ENCODE measurements at regions not wholly inside any gene's neighbourhood (a gene's known extent, or its start where the extent isn't known, plus 50 kb on each side); places are given as distances from the start of the nearest gene placed in this dataset.

DNA sequence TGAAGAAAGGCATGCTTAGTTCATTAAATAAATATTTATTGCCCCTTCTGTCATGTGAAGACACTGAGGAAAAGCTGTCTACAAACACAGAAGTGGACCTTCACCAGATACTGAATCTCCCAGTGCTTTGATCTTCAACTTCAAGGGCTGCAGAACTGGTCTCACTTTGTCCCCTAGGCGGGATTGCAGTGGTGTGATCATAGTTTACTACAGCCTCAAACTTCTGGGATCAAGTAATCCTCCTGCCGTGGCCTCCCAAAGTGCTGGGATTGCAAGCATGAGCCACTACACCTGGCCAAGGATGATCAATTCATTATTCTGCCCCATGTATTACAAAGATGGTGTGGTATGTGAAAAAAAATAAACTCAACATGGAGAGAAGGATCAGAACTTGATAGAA lies 496.2 kb upstream of the HS3ST5 start:
- Mint-ChIP-seq H3K36me3 (ENCODE audit: low read depth) (no peaks in the 10 kb centered on the region), H3K27ac (no peak overlapping the region), H3K9me3 (peaks cover 17% of the 10 kb centered on the region), H3K27me3 (no peaks in the 10 kb centered on the region), H3K4me1 (no peaks in the 10 kb centered on the region), H3K4me3 (no peak overlapping the region)
- DNase-seq, result no peak
- ChIA-PET POLR2A (no interaction called here), CTCF (no interaction called here)
- TF ChIP-seq, protein P1, sequence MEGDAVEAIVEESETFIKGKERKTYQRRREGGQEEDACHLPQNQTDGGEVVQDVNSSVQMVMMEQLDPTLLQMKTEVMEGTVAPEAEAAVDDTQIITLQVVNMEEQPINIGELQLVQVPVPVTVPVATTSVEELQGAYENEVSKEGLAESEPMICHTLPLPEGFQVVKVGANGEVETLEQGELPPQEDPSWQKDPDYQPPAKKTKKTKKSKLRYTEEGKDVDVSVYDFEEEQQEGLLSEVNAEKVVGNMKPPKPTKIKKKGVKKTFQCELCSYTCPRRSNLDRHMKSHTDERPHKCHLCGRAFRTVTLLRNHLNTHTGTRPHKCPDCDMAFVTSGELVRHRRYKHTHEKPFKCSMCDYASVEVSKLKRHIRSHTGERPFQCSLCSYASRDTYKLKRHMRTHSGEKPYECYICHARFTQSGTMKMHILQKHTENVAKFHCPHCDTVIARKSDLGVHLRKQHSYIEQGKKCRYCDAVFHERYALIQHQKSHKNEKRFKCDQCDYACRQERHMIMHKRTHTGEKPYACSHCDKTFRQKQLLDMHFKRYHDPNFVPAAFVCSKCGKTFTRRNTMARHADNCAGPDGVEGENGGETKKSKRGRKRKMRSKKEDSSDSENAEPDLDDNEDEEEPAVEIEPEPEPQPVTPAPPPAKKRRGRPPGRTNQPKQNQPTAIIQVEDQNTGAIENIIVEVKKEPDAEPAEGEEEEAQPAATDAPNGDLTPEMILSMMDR (IDR thresholded peaks at IDR 0.05), result no peak
- intact Hi-C loops (cut with micrococcal nuclease), result no loop called here
- ATAC-seq (ENCODE audit: low read depth), result no peak

DNA sequence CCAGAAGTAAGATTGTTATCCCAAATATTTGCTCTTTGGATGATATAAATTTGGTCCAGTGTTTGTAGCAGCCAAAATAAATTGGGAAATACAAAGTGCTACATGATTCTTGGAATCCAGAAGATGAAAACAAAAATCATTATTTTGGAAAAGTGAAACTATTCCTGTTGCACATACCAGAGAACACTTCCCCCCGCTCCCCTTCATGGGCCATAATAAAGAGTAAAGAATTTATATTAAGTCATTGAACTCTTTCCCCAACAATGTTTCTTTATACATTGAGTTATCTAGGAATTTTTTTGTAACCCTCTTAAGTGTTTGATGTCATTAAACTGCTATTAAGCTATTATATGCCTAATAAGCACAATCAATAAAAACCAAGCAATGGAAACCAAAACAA lies 490.4 kb upstream of the HS3ST5 start:
- no peak overlapping the region for H3K4me3 Mint-ChIP-seq
- ATAC-seq (ENCODE audit: low read depth) (no peak), DNase-seq (no peak)
- ChIA-PET POLR2A (no interaction called here), CTCF (no interaction called here)
- no peak overlapping the region for H3K27ac Mint-ChIP-seq
- TF ChIP-seq, protein P1 (IDR thresholded peaks at IDR 0.05), result no peak
- intact Hi-C loops (cut with micrococcal nuclease), result no loop called here
- peaks cover 2% of the 10 kb centered on the region for H3K9me3 Mint-ChIP-seq
- H3K27me3 Mint-ChIP-seq, result no peaks in the 10 kb centered on the region
- H3K4me1 Mint-ChIP-seq, result no peaks in the 10 kb centered on the region
- no peaks in the 10 kb centered on the region for H3K36me3 Mint-ChIP-seq (ENCODE audit: low read depth)

DNA sequence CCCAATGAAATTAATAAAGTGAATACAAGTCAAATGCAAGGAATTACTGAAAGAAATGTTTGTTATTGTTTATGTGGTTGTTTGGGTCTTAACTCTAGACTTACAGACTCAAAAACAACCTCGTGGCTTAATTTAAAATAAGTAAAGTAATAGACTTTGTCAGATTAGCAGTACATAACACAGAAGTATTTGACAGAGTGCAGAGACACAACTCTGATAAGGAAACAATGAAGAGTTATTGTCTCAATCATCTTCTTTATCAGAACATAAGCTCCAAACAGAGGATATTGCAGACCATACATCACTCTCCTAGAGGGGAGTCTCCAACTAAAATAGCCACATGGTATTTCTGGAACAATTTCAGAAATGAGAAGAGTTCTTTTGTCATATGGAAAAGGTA lies 487.7 kb upstream of the HS3ST5 start:
- Mint-ChIP-seq H3K36me3 (ENCODE audit: low read depth) (no peaks in the 10 kb centered on the region), H3K4me1 (no peaks in the 10 kb centered on the region), H3K27ac (no peak overlapping the region), H3K4me3 (no peak overlapping the region), H3K9me3 (no peaks in the 10 kb centered on the region), H3K27me3 (no peaks in the 10 kb centered on the region)
- TF ChIP-seq, protein P1 (IDR thresholded peaks at IDR 0.05), result no peak
- POLR2A ChIA-PET, result no interaction called here
- ATAC-seq (ENCODE audit: low read depth) (no peak), DNase-seq (no peak)
- intact Hi-C loops (cut with micrococcal nuclease), result no loop called here
- CTCF ChIA-PET, result no interaction called here

DNA sequence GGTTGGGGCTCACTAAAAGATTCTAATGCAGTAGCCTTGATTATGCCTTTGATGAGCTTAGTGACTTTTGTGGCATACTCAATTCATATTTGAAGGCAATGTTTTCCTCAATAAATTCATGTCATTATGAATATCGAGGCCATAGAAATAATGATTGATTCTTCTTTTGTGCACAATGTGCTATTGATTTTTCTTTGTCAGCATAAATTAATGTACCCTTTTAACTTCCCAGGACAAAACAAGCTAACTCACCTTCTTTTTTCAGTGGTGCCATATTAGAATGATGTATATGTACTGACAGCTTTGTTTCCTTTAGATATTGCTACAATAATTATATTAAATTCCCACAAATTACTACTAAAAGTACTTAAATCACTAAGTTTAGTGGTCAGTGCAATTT lies 484.3 kb upstream of the HS3ST5 start:
- TF ChIP-seq, protein P1 (IDR thresholded peaks at IDR 0.05), result no peak
- intact Hi-C loops (cut with micrococcal nuclease), result no loop called here
- H3K36me3 Mint-ChIP-seq (ENCODE audit: low read depth), result no peaks in the 10 kb centered on the region
- H3K9me3 Mint-ChIP-seq, result no peaks in the 10 kb centered on the region
- H3K27ac Mint-ChIP-seq, result no peak overlapping the region
- CTCF ChIA-PET, result no interaction called here
- no peak for DNase-seq
- no peak overlapping the region for H3K4me3 Mint-ChIP-seq
- no peaks in the 10 kb centered on the region for H3K4me1 Mint-ChIP-seq
- POLR2A ChIA-PET, result no interaction called here
- no peaks in the 10 kb centered on the region for H3K27me3 Mint-ChIP-seq
- ATAC-seq (ENCODE audit: low read depth), result no peak

DNA sequence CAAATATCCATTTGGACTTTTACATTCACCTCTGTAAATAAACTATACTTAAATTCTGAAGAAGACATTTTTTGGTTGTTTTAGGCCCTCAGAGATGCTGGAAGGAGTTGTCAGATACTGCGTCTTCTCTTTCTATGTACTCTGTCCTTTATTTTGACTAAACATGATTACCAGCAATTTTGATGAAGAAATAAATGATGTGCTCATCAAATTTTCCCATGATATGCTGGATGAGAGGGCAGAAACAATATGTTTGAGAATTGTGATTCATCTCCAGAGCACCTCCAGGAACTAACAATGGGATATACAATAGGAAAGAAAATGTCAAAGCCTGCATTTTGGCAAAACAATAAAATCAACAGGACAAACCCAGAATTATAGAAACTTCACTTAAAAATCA lies 481.6 kb upstream of the HS3ST5 start:
- H3K36me3 Mint-ChIP-seq (ENCODE audit: low read depth), result no peaks in the 10 kb centered on the region
- ATAC-seq (ENCODE audit: low read depth) (no peak), DNase-seq (no peak)
- POLR2A ChIA-PET, result no interaction called here
- H3K9me3 Mint-ChIP-seq, result peaks cover 2% of the 10 kb centered on the region
- no peaks in the 10 kb centered on the region for H3K27me3 Mint-ChIP-seq
- CTCF ChIA-PET, result no interaction called here
- no peak overlapping the region for H3K4me3 Mint-ChIP-seq
- H3K27ac Mint-ChIP-seq, result no peak overlapping the region
- TF ChIP-seq, protein P1 (IDR thresholded peaks at IDR 0.05), result no peak
- no peaks in the 10 kb centered on the region for H3K4me1 Mint-ChIP-seq
- intact Hi-C loops (cut with micrococcal nuclease), result no loop called here
